Vagina (tissue), 2 donors: ENCODE measurements at regions not wholly inside any gene's neighbourhood (a gene's known extent, or its start where the extent isn't known, plus 50 kb on each side); places are given as distances from the start of the nearest gene placed in this dataset.

Source experiments
- DNase-seq, 2 donors: peaks; one replicate each; pipeline ENCODE4 v3.0.0-alpha.2; 2017; ENCODE audit errors: extremely low spot score in 2 of 2
- H3K27ac ChIP-seq: fragments of 200-600 bp; sonication (generic); one replicate; pipeline ENCODE4 v1.5.1; 2019
- H3K27me3 ChIP-seq: fragments of 200-600 bp; sonication (generic); one replicate; pipeline ENCODE4 v1.5.1; 2019
- H3K36me3 ChIP-seq, 2 donors: fragments of 200-600 bp; sonication (generic); one replicate each; pipeline ENCODE4 v1.5.1; 2017 to 2019
- H3K4me1 ChIP-seq: fragments of 200-600 bp; sonication (generic); one replicate; pipeline ENCODE4 v1.5.1; 2019
- H3K4me3 ChIP-seq, 2 donors: fragments of 200-600 bp; sonication (generic); 1 replicate in 1 of 2; 2 replicates in 1 of 2; pipeline ENCODE4 v1.5.1; 2016 to 2019
- H3K9me3 ChIP-seq: fragments of 200-600 bp; sonication (generic); one replicate; pipeline ENCODE4 v1.5.1; 2019
- CTCF ChIP-seq, 3 experiments: fragments of 450-650 bp in 2 of 3; fragments of 200-600 bp in 1 of 3; sonication (generic) in 1 of 3; IDR thresholded peaks; one replicate each; pipeline ENCODE4 v1.5.1; 2017 to 2019; ENCODE audit warnings: antibody characterized with exemption in 3 of 3, mild to moderate bottlenecking in 2 of 3, moderate library complexity in 2 of 3
- POLR2A ChIP-seq, 2 donors: fragments of 450-650 bp; IDR thresholded peaks; one replicate each; pipeline ENCODE4 v1.6.1; 2017; ENCODE audit warnings: antibody characterized with exemption in 2 of 2, mild to moderate bottlenecking in 2 of 2, moderate library complexity in 2 of 2
- POLR2AphosphoS5 ChIP-seq, 2 donors: sonication (generic); formaldehyde crosslinking; IDR thresholded peaks; one replicate each; pipeline ENCODE4 v1.9.0; 2017; ENCODE audit warnings: antibody characterized with exemption in 2 of 2, mild to moderate bottlenecking in 2 of 2, low read depth in 1 of 2; ENCODE audit not compliant: insufficient read depth in 1 of 2
- intact Hi-C: fragments of 100-400 bp; cut with DNase I; formaldehyde crosslinking; loops from one replicate; pipeline ENCODE4 v1.15.1; 2023

DNA sequence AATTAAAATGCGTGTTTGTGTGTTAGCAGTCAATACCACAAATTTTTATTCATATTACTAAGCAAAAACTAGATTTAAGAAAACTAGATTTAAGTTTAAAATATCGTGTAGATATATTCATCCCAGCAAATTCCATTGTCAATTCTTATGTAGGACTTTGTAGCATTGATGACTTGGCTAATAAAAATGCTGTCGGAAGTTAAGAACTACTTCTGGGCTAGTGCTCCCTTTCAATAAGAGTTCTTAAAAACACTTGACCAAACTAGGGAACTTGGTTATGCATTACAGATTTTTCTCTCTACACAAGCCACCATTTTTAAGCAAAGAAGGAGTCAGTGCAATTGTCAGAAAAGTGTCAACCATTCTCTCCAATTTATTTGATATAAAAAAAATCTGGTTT lies 68.7 kb upstream of the RAD23B start:
- H3K27me3 ChIP-seq = no peaks in the 10 kb centered on the region
- no peak overlapping the region for H3K4me3 ChIP-seq
- H3K36me3 ChIP-seq = no peaks in the 10 kb centered on the region
- no peak overlapping the region for H3K27ac ChIP-seq
- TF ChIP-seq CTCF (IDR thresholded peaks at IDR 0.05) = no peak
- no peak for TF ChIP-seq POLR2AphosphoS5 (IDR thresholded peaks at IDR 0.05; ENCODE audit: insufficient read depth in 1 of 2, low read depth in 1 of 2)
- TF ChIP-seq POLR2A (IDR thresholded peaks at IDR 0.05) = no peak
- intact Hi-C loops = no loop called here
- no peaks in the 10 kb centered on the region for H3K9me3 ChIP-seq
- no peaks in the 10 kb centered on the region for H3K4me1 ChIP-seq
- no peak for DNase-seq

DNA sequence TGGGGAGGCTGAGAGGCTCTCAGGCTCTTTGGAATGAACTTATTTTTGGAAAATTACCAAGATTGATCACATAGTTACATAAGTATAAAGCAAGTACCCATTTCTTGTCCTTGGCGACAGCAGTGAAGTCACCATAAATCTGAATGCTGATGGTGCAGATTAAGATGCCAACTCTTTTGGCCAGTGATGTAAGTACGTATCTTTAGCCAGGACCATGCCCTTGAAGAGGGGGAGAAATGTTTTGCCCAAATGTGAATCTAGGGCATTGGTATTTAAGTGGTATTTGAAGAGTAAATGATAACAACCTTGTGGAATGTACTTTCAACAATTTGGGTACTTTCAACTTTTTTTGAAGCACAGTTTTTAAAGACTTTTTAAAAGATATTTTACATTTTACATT lies 68.2 kb upstream of the RAD23B start:
- TF ChIP-seq CTCF (IDR thresholded peaks at IDR 0.05) = no peak
- no peak for TF ChIP-seq POLR2AphosphoS5 (IDR thresholded peaks at IDR 0.05; ENCODE audit: insufficient read depth in 1 of 2, low read depth in 1 of 2)
- TF ChIP-seq POLR2A (IDR thresholded peaks at IDR 0.05) = no peak
- Histone ChIP-seq H3K27ac (no peak overlapping the region), H3K9me3 (no peaks in the 10 kb centered on the region), H3K4me3 (no peak overlapping the region), H3K36me3 (no peaks in the 10 kb centered on the region), H3K4me1 (no peaks in the 10 kb centered on the region), H3K27me3 (no peaks in the 10 kb centered on the region)
- DNase-seq = no peak
- intact Hi-C loops = no loop called here

- no peak for DNase-seq
- no peak overlapping the region for H3K4me3 ChIP-seq
- no peaks in the 10 kb centered on the region for H3K9me3 ChIP-seq
- no peaks in the 10 kb centered on the region for H3K36me3 ChIP-seq
- H3K27ac ChIP-seq = no peak overlapping the region
- TF ChIP-seq POLR2A (IDR thresholded peaks at IDR 0.05) (no peak), CTCF (IDR thresholded peaks at IDR 0.05) (no peak), POLR2AphosphoS5 (IDR thresholded peaks at IDR 0.05; ENCODE audit: insufficient read depth in 1 of 2, low read depth in 1 of 2) (no peak)
- intact Hi-C loops = no loop called here
- H3K27me3 ChIP-seq = no peaks in the 10 kb centered on the region
- no peaks in the 10 kb centered on the region for H3K4me1 ChIP-seq
These were observed 67.7 kb upstream of the RAD23B start for GRCh38 chr9:107215381-107215780.

DNA sequence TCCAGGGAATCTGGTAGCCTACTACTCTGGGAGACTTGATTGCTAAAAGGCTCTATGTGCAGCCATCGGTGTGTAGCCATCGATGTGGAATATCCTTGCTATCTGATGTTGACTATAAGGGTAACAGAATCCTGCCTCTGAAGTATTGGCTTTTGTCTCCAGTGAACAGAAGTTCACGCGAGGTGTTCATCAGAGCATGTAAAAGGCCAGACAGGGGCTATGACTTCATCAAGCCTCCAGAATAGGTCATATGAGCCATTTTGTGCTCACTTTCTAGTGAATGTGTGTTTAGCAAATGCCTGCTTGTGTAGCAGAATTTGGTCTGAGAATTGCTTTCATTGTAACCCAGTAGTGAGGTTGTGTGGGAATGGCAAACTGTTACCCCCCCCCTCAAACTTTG lies 66.8 kb upstream of the RAD23B start:
- Histone ChIP-seq H3K4me3 (no peak overlapping the region), H3K27me3 (no peaks in the 10 kb centered on the region), H3K4me1 (no peaks in the 10 kb centered on the region), H3K27ac (no peak overlapping the region), H3K9me3 (no peaks in the 10 kb centered on the region), H3K36me3 (no peaks in the 10 kb centered on the region)
- intact Hi-C loops = no loop called here
- TF ChIP-seq POLR2A (IDR thresholded peaks at IDR 0.05) (no peak), POLR2AphosphoS5 (IDR thresholded peaks at IDR 0.05; ENCODE audit: insufficient read depth in 1 of 2, low read depth in 1 of 2) (no peak), CTCF (IDR thresholded peaks at IDR 0.05) (no peak)
- no peak for DNase-seq

- DNase-seq = no peak
- no peak overlapping the region for H3K4me3 ChIP-seq
- no peaks in the 10 kb centered on the region for H3K27me3 ChIP-seq
- no peaks in the 10 kb centered on the region for H3K36me3 ChIP-seq
- no peaks in the 10 kb centered on the region for H3K9me3 ChIP-seq
- H3K4me1 ChIP-seq = no peaks in the 10 kb centered on the region
- H3K27ac ChIP-seq = no peak overlapping the region
- intact Hi-C loops = no loop called here
- no peak for TF ChIP-seq CTCF (IDR thresholded peaks at IDR 0.05)
- TF ChIP-seq POLR2A (IDR thresholded peaks at IDR 0.05) = no peak
- no peak for TF ChIP-seq POLR2AphosphoS5 (IDR thresholded peaks at IDR 0.05; ENCODE audit: insufficient read depth in 1 of 2, low read depth in 1 of 2)
These were observed 64.1 kb upstream of the RAD23B start for GRCh38 chr9:107218829-107219485.
